ENCODE measurements at regions not wholly inside any gene's neighbourhood (a gene's known extent, or its start where the extent isn't known, plus 50 kb on each side); places are given as distances from the start of the nearest gene placed in this dataset.

GRCh38 chr15:70252056-70252950 is 154.6 kb upstream of the TLE3 start:
- no peak for DNase-seq (ENCODE audit: low read depth in 2 of 2)

GRCh38 chr15:70251246-70251990 is 153.7 kb upstream of the TLE3 start:
- DNase-seq (ENCODE audit: low read depth in 2 of 2), result no peak

- no peak for DNase-seq (ENCODE audit: low read depth in 2 of 2)
Observed at GRCh38 chr15:70250208-70251201, 152.8 kb upstream of the TLE3 start.

- DNase-seq (ENCODE audit: low read depth in 2 of 2), result no peak
Observed at GRCh38 chr15:70249616-70250015, 151.9 kb upstream of the TLE3 start.

- no peak for DNase-seq (ENCODE audit: low read depth in 2 of 2)
Observed at GRCh38 chr15:70248116-70249025, 150.7 kb upstream of the TLE3 start.

GRCh38 chr15:70247281-70247680 is 149.6 kb upstream of the TLE3 start:
- no peak for DNase-seq (ENCODE audit: low read depth in 2 of 2)

GRCh38 chr15:70246623-70247220 is 149.0 kb upstream of the TLE3 start:
- DNase-seq (ENCODE audit: low read depth in 2 of 2), result no peak

GRCh38 chr15:70245932-70246622 is 148.4 kb upstream of the TLE3 start:
- no peak for DNase-seq (ENCODE audit: low read depth in 2 of 2)

GRCh38 chr15:70244978-70245542 is 147.3 kb upstream of the TLE3 start:
- DNase-seq (ENCODE audit: low read depth in 2 of 2), result no peak

- DNase-seq (ENCODE audit: low read depth in 2 of 2), result no peak
Observed at GRCh38 chr15:70243686-70244540, 146.2 kb upstream of the TLE3 start.

- no peak for DNase-seq (ENCODE audit: low read depth in 2 of 2)
Observed at GRCh38 chr15:70242951-70243685, 145.4 kb upstream of the TLE3 start.

GRCh38 chr15:70241561-70242320 is 144.0 kb upstream of the TLE3 start:
- DNase-seq (ENCODE audit: low read depth in 2 of 2), result no peak

- DNase-seq (ENCODE audit: low read depth in 2 of 2), result no peak
Observed at GRCh38 chr15:70240820-70241430, 143.2 kb upstream of the TLE3 start.

GRCh38 chr15:70240082-70240481 is 142.4 kb upstream of the TLE3 start:
- DNase-seq (ENCODE audit: low read depth in 2 of 2), result no peak

- DNase-seq (ENCODE audit: low read depth in 2 of 2), result no peak
Observed at GRCh38 chr15:70238917-70239316, 141.2 kb upstream of the TLE3 start.

GRCh38 chr15:70237626-70238025 is 139.9 kb upstream of the TLE3 start:
- no peak for DNase-seq (ENCODE audit: low read depth in 2 of 2)
